ENCODE measurements at regions not wholly inside any gene's neighbourhood (a gene's known extent, or its start where the extent isn't known, plus 50 kb on each side); places are given as distances from the start of the nearest gene placed in this dataset.

GRCh38 chr1:60870269-60870865 is 212.0 kb upstream of the NFIA start:
- Histone ChIP-seq H3K27ac (ENCODE audit: low read depth, low read length) (no peak overlapping the region), H3K9me3 (ENCODE audit: insufficient read depth, low read length) (no peaks in the 10 kb centered on the region), H3K79me2 (ENCODE audit: insufficient read depth, low read length) (no peaks in the 10 kb centered on the region), H3K9me2 (replicated peaks; ENCODE audit: insufficient read depth, low read length) (no peaks in the 10 kb centered on the region), H3K4me2 (ENCODE audit: low read depth, low read length, poor library complexity, severe bottlenecking) (no peak overlapping the region), H3K9ac (ENCODE audit: low read length) (no peak overlapping the region), H3K4me3 (ENCODE audit: insufficient read depth, low read length, poor library complexity, severe bottlenecking) (no peak overlapping the region), H3K27me3 (ENCODE audit: low read length) (no peaks in the 10 kb centered on the region), H4K20me1 (ENCODE audit: low read depth, low read length) (no peaks in the 10 kb centered on the region), H3K36me3 (ENCODE audit: low read length) (no peaks in the 10 kb centered on the region), H3F3A (ENCODE audit: insufficient read depth) (no peaks in the 10 kb centered on the region), H2AFZ (ENCODE audit: low read depth, low read length, severe bottlenecking) (no peak overlapping the region)
- no peak for TF ChIP-seq EZH2phosphoT487 (conservative IDR thresholded peaks at IDR 0.05; ENCODE audit: low read length)
- no peak for TF ChIP-seq CTCF (IDR thresholded peaks at IDR 0.05; ENCODE audit: insufficient read depth, low read length, poor library complexity, severe bottlenecking)

GRCh38 chr1:60868901-60869663 is 213.3 kb upstream of the NFIA start:
- no peaks in the 10 kb centered on the region for H3F3A ChIP-seq (ENCODE audit: insufficient read depth)
- no peaks in the 10 kb centered on the region for H3K79me2 ChIP-seq (ENCODE audit: insufficient read depth, low read length)
- H3K9ac ChIP-seq (ENCODE audit: low read length), result no peak overlapping the region
- H3K4me3 ChIP-seq (ENCODE audit: insufficient read depth, low read length, poor library complexity, severe bottlenecking), result no peak overlapping the region
- no peaks in the 10 kb centered on the region for H3K27me3 ChIP-seq (ENCODE audit: low read length)
- no peak overlapping the region for H3K4me2 ChIP-seq (ENCODE audit: low read depth, low read length, poor library complexity, severe bottlenecking)
- no peaks in the 10 kb centered on the region for H3K9me3 ChIP-seq (ENCODE audit: insufficient read depth, low read length)
- no peaks in the 10 kb centered on the region for H3K9me2 ChIP-seq (replicated peaks; ENCODE audit: insufficient read depth, low read length)
- H2AFZ ChIP-seq (ENCODE audit: low read depth, low read length, severe bottlenecking), result no peak overlapping the region
- TF ChIP-seq EZH2phosphoT487 (conservative IDR thresholded peaks at IDR 0.05; ENCODE audit: low read length) (no peak), CTCF (IDR thresholded peaks at IDR 0.05; ENCODE audit: insufficient read depth, low read length, poor library complexity, severe bottlenecking) (no peak)
- H4K20me1 ChIP-seq (ENCODE audit: low read depth, low read length), result no peaks in the 10 kb centered on the region
- H3K27ac ChIP-seq (ENCODE audit: low read depth, low read length), result no peak overlapping the region
- no peaks in the 10 kb centered on the region for H3K36me3 ChIP-seq (ENCODE audit: low read length)

- Histone ChIP-seq H3K4me2 (ENCODE audit: low read depth, low read length, poor library complexity, severe bottlenecking) (no peak overlapping the region), H3K9me2 (replicated peaks; ENCODE audit: insufficient read depth, low read length) (no peaks in the 10 kb centered on the region), H2AFZ (ENCODE audit: low read depth, low read length, severe bottlenecking) (no peak overlapping the region), H3K36me3 (ENCODE audit: low read length) (no peaks in the 10 kb centered on the region), H3F3A (ENCODE audit: insufficient read depth) (no peaks in the 10 kb centered on the region), H3K9me3 (ENCODE audit: insufficient read depth, low read length) (no peaks in the 10 kb centered on the region), H3K79me2 (ENCODE audit: insufficient read depth, low read length) (no peaks in the 10 kb centered on the region), H3K4me3 (ENCODE audit: insufficient read depth, low read length, poor library complexity, severe bottlenecking) (no peak overlapping the region), H3K9ac (ENCODE audit: low read length) (no peak overlapping the region), H3K27me3 (ENCODE audit: low read length) (no peaks in the 10 kb centered on the region), H4K20me1 (ENCODE audit: low read depth, low read length) (no peaks in the 10 kb centered on the region), H3K27ac (ENCODE audit: low read depth, low read length) (no peak overlapping the region)
- no peak for TF ChIP-seq EZH2phosphoT487 (conservative IDR thresholded peaks at IDR 0.05; ENCODE audit: low read length)
- TF ChIP-seq CTCF (IDR thresholded peaks at IDR 0.05; ENCODE audit: insufficient read depth, low read length, poor library complexity, severe bottlenecking), result no peak
These were observed 214.6 kb upstream of the NFIA start for GRCh38 chr1:60867782-60868181.

Data from SU-DHL-6 (cell line).